C4-2B (cell line): ENCODE measurements at regions not wholly inside any gene's neighbourhood (a gene's known extent, or its start where the extent isn't known, plus 50 kb on each side); places are given as distances from the start of the nearest gene placed in this dataset.
"Not testable (repeated sequence)": the region's sequence is repeated elsewhere in the genome, so short reads cannot be mapped to it uniquely, and the experiment has no call there.

Experiments
- H3K27ac ChIP-seq: fragments of 450-650 bp; 2 replicates; pipeline ENCODE4 v1.5.1; 2017
- ZFX ChIP-seq: fragments of 450-650 bp; IDR thresholded peaks from 2 replicates; pipeline ENCODE4 v1.6.1; 2017
- TF ChIP-seq, protein P1 (sequence below): fragments of 450-650 bp; conservative IDR thresholded peaks from 2 replicates; pipeline ENCODE4 v1.5.1; 2017; ENCODE audit warnings: mild to moderate bottlenecking

DNA sequence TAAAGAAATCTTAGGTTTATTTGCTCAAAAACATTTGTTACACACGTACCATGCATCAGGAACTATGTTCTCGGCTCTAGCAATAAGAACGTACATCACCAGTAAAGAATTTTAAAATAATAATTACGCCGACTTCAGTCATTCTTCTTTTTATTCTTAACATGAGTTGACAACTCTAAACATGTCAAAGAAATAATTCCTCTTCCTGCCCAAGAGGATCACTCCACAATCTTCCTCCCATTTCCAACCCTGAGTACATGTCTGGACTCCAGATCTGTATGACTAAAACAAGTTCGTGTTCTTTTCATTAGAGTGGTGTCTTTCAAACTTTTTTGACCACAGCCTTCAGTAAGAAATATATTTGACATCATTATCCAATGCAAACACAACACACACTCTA is 201.6 kb upstream of the GRIA3 start:
- no peak overlapping the region for H3K27ac ChIP-seq
- no peak for TF ChIP-seq ZFX
- TF ChIP-seq, protein P1, sequence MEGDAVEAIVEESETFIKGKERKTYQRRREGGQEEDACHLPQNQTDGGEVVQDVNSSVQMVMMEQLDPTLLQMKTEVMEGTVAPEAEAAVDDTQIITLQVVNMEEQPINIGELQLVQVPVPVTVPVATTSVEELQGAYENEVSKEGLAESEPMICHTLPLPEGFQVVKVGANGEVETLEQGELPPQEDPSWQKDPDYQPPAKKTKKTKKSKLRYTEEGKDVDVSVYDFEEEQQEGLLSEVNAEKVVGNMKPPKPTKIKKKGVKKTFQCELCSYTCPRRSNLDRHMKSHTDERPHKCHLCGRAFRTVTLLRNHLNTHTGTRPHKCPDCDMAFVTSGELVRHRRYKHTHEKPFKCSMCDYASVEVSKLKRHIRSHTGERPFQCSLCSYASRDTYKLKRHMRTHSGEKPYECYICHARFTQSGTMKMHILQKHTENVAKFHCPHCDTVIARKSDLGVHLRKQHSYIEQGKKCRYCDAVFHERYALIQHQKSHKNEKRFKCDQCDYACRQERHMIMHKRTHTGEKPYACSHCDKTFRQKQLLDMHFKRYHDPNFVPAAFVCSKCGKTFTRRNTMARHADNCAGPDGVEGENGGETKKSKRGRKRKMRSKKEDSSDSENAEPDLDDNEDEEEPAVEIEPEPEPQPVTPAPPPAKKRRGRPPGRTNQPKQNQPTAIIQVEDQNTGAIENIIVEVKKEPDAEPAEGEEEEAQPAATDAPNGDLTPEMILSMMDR, result no peak

GRCh38 chrX:123002844-123003243 is 181.2 kb upstream of the GRIA3 start:
- H3K27ac ChIP-seq, result not testable (repeated sequence)

DNA sequence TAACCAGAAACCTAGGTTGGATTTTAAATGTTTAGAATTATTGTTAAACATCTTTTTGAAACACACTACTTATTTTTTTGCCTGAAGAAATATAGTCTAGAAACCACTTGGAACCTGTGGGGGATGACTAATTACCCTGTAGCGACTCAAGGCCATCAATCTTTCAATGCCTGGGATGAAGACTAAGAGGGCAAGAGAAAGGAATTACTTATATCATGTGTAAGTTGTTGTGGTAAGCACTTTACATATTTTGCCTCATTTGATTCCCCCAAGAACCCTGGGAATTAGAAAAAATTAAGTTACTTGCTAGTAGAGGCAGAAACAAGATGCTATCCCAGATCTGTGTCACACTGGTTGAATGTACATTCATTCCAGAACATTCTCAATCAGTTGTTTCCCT is 170.9 kb upstream of the GRIA3 start:
- H3K27ac ChIP-seq, result no peak overlapping the region
- TF ChIP-seq, protein P1, result no peak
- no peak for TF ChIP-seq ZFX

GRCh38 chrX:123036401-123036800 is 147.7 kb upstream of the GRIA3 start:
- no peak for TF ChIP-seq ZFX
- TF ChIP-seq, protein P1, result no peak
- no peak overlapping the region for H3K27ac ChIP-seq

DNA sequence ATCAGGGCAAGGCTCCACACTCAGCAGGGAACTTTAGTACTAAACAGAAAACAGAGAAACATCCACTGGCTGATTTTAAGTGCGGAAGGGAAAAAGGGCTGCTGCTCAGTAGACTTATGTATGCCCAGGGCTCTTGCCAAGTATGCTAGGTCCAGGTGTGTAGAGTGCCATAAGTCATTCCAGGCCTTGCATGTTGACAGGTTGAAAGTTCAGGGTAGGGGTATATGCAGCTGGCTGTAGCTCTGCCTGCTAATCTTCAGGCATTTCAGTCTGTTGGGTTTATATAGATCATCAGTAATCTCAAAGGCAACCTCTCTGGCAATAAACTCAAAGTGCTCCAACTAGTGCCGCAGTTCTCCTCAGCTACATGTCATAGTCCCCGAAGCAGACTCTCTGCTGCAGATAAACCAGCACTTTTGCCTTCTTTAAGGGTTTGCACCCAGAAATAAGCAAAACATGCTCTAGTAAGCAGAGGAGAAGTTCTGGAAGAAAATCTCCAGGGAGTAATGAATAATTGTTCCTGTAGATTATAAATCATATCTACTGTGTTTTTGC is 134.9 kb upstream of the GRIA3 start:
- TF ChIP-seq, protein P1, result no peak
- TF ChIP-seq ZFX, result no peak
- no peak overlapping the region for H3K27ac ChIP-seq

GRCh38 chrX:123060986-123061385 is 123.1 kb upstream of the GRIA3 start:
- no peak for TF ChIP-seq ZFX
- TF ChIP-seq, protein P1, result no peak
- no peak overlapping the region for H3K27ac ChIP-seq

- TF ChIP-seq ZFX, result no peak
- TF ChIP-seq, protein P1, result no peak
- no peak overlapping the region for H3K27ac ChIP-seq
These were observed 120.0 kb upstream of the GRIA3 start for GRCh38 chrX:123064053-123064452.

DNA sequence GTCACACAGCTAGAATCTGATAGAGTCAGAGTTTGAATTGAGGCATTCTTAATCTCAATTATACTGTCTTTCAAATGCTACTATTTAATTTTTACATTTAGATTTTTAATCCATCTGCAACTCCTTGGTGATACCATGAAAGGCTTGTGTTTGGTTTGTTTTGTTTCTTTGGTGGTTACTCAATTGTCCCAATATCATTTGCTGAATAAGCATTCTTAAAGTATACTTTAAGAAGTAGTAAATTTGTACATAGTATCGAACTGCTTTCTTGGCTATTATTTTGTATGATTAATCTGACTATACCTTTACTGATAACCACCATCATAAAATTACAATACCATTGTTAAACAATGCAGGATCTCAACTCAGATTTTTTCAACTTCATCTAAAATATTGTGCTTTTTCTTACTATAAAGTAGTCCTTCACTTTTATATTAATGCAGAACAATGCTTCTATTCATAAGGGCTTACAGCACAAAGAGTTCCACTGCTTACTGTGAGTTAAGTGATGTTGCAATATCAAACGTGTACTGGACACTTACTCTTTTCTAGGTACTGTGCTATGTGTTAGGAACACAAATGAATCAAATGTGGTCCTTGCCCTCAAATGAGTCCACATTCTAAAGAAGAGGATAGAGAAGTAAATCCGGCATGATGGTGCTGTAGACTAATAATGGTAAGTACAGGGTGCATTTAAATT is 111.2 kb upstream of the GRIA3 start:
- H3K27ac ChIP-seq, result no peak overlapping the region
- no peak for TF ChIP-seq ZFX
- TF ChIP-seq, protein P1, result no peak
